NCI-H460 (cell line): ENCODE measurements at regions not wholly inside any gene's neighbourhood (a gene's known extent, or its start where the extent isn't known, plus 50 kb on each side); places are given as distances from the start of the nearest gene placed in this dataset.

Experiments used
- DNase-seq: peaks from one replicate; pipeline ENCODE4 v3.0.0-alpha.2; 2016; ENCODE audit warnings: low read depth; ENCODE audit errors: extremely low read depth

DNA sequence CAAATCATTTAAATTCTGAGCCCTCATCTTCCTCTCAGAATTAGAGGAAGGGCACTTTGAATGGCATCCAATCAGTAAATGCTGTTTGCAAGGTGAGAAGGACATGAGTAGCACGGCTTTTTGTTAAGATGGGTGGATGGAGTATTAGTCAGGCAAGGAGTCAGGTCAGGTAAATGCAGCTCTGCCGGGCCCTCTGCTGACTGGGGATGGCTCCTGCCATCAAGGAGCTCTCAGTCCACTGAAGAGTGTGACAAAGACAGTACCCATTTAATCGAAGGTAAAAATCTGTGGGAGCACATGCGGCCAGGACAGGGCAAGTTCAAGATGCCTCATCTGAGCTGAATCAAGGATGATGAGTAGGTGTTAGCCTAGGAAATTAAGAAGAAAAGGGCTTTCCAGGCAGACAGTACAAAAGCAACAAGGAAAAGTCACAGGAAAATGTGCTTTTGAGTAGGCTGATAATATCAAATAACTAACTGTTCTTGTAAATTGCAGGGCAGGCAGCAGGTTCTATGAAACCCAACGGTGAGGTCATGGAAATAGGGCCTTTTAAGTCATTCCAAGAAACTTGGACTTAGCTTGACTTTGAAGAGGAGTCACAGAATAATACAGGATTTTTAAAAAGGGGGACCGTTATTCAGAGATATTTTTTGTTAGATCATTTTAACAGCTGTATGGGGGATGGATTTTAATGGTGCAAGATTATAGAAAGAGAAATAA lies 670.5 kb upstream of the ARGLU1 start:
- DNase-seq: no peak

DNA sequence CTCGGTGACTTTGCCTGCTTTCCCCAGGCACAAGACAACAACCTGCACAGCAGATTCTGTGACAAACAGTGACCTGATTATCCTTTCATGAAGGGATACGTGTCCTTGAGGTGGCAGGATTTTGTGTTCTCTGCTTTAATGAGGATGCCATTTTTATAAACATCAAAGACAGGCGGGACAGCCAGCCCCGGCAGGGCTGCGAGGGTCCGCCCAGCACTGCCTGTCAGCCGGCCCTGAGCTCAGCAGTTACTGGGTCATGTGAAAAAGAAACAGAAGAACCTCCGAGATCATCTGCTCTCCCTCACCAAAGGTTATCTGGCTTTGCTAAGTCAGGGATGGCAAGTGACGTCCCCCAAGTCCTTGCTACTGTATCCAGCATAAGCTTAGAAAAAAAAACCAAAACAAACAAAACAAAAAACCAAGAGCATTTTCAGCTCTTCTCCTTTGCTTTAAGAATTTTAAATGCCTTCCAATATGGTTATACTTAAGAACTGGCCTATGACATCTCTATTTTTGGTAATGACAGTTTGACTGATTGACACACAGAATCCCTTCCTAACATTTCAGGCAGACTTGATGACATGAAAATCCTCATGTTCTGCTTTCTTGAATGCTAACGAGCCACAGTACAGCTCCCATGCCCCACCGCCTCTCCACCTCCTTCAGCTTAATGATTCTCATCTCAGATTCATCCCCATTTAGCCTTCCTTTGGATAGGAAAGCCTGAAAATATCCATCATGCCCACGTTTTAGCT lies 666.6 kb upstream of the ARGLU1 start:
- peak; percentile 47 for DNase-seq

DNA sequence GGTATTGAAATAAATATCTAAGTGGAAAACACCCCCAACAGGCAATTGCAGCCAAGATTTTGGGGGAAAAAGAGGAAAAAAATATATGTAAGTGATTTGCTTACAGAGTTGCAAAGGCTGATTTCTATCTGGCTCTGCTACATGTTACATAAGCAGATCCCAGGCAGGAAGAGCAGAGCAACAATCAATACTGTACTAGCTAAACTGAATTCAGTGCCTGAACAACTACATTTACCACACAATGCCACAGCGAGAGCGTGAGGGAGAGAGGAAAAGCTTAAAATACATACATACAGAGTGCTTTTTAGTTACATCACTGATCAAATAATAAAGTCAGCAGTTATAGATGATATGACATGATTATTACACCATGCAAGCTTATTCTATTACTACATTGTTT lies 665.6 kb upstream of the ARGLU1 start:
- no peak for DNase-seq

GRCh38 chr13:107231944-107232343 lies 664.0 kb upstream of the ARGLU1 start:
- DNase-seq: peak; percentile 90

GRCh38 chr13:107223867-107224266 lies 655.9 kb upstream of the ARGLU1 start:
- no peak for DNase-seq

DNA sequence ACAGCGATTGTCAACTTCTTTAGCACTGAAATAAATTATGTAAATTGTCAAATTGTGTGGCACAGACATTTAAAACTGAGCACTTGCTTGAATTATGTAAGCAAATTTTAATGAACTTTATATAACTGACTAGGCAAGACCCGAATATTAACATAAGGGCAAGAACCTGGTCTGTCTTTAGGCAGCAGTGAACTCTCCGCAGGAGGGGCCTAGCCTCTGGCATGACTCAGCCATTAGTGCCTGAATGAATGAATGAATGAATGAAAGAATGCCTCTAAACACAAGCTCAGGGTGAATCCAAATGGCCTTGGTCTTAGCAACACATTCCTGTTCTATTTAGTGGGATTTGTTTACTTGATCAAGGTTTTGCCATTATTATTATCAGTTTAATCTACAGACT lies 654.7 kb upstream of the ARGLU1 start:
- DNase-seq: no peak

- DNase-seq: no peak
These were observed 652.3 kb upstream of the ARGLU1 start for GRCh38 chr13:107220245-107220644.

DNA sequence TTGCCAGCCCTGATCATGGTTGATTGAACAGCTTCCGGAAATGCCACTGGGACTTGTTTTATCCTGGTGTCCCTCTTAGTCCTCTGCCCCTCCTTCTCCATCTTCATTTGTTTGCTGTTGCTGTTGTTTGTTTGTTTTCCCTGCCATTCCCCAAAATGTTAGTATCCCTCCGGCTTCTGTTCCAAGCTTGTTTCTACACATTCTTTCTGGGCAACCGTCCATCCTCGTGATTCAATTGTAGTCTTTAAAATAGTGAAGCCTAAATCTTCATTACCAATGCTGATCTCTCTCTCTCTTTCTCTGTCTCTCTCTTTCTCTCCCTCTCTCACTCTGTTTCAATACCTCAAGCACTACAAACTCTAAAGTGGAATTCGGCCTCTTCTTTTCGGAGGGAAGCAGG lies 649.3 kb upstream of the ARGLU1 start:
- no peak for DNase-seq

- no peak for DNase-seq
These were observed 648.3 kb upstream of the ARGLU1 start for GRCh38 chr13:107216046-107216755.

DNA sequence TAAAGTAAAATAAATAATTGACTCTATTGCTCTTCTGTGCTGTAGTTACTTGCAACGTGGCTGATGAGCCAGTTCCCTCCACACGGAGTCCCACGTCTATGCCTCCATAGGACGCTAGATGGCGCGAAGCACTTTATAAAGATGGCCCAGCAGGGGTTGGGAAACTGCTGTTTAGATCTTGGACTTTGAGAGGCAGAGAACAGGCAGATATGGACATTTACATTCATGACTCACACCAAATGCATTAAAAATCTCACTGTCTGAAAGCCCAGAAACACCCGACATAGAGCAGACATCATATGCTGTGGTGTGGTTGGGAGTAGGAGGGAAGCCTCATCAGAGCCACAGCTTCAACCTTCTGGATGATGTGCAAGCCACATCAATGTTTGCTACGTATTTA lies 643.1 kb upstream of the ARGLU1 start:
- peak; percentile 98 for DNase-seq

GRCh38 chr13:107210723-107211030 lies 642.7 kb upstream of the ARGLU1 start:
- DNase-seq: no peak

DNA sequence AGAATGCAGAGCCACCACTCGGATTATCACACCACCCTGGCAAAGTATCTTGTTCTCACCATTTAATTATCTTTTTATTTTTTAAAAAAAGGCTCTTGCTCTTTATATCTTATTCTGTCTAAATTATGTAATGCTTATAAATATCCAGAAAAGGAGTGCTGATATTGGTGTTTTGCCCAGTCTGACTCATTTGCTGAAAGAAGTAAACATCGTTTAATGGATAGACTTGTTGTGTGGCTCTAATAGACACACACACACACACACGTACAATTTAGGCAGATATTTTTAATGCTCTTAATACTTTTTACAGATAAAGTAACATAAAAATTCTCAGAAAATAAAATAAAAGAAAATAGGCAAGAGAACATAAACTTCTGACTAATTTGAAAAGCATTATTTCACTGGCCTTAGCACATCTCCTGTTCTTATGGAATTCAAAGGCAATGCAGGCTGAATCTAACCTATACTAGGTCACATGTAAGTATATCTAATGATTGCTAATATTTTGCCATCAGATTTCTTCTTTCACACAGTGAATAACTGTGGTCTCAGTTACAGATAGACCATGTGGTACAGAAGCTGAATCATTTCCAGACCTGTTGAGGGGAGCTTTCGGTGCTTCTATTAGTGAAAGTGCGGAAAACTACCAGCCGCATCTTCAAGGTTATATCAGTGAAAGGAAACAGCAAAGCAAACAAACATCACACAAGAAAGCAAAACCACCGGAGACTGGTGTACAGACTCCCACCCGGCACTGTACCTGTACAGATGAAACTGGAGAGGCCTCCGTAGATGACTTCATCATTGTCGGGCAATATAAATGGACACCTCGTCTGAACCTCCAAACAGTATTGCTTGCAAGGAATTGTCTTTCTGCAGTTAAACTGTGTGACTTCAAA lies 642.1 kb upstream of the ARGLU1 start:
- no peak for DNase-seq

DNA sequence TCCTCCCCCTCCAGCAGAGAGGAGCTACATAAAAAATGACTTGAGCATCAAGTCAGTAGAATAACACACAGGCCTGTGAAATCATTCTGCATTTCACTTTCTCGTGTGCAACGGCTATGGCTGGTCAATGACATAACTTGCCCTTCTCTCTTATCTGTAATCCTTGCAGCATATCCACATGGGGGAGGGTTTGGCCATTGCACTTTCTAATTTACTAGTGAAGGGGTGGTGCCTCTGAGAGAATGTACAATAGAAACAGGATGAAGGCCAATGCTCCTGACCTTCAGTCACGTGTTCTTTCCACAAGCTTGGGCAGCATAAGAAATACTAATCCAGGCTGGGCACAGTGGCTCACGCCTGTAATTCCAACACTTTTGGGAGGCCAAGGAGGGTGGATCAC lies 641.0 kb upstream of the ARGLU1 start:
- DNase-seq: no peak

DNA sequence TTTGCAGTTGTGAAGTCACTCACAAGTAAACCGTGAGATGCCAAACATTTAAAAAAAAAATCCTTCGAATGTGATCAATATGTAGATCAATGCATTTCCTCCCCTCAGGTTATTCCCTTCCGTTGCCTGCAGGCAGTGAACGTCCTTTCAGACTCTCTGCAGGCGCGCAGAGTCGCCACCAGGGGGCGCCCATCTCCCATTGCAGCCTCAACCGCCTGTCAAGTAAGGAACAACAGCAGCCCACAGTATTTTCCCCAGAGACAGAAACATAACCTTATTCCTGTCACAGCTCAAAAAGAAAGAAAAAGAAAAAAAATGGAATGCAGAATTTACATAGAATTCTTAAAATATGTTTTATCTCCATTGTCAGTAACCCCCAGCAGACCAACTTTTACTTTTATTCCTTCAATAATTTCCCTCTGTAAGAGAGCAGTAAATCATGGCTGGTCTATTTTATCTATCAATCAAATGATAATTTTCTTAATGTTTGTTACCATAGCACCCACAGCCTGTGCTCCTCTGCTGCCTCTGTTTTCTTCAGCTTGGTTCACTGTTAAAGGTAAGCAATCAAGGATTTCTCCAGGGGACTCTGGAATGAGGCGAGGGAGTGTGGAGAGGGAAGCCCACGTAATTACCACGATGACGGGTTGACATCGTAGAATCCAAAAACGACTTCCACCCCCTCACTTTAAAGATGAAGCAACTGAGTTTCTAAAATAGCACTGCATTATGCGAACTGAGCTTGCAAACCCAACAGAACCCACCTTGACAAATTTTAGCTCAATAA lies 637.6 kb upstream of the ARGLU1 start:
- peak; percentile 72 for DNase-seq

GRCh38 chr13:107203146-107203847 lies 635.4 kb upstream of the ARGLU1 start:
- DNase-seq: peak; percentile 30

DNA sequence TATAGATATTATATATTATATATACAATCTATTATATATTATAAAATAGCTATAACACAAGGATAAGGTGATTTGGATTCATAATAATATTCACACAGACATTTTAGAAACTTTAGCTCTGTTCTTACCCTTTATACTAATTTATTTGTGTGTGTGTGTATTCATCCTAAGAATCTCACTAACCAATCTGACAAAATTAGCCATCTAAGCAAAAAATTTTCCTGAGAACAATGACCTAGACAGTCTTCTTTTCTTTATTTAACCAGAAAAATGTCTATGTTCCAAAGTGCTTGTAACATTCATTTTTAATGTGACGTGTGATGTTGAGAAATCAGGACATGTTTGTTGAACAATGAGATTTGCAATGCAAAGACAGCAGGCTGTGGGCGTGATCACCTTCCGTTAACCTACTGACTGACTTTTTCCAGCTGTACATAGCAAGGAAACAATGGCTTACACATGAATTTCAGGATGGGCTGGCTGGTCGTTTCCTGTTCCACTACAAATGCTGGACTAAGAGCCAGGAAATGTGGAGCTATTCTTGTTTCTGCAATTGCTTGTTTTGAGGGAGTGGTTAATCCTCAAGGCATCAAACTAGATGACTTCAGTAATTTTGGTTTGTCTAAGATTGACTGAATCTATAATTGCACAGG lies 634.6 kb upstream of the ARGLU1 start:
- DNase-seq: no peak

DNA sequence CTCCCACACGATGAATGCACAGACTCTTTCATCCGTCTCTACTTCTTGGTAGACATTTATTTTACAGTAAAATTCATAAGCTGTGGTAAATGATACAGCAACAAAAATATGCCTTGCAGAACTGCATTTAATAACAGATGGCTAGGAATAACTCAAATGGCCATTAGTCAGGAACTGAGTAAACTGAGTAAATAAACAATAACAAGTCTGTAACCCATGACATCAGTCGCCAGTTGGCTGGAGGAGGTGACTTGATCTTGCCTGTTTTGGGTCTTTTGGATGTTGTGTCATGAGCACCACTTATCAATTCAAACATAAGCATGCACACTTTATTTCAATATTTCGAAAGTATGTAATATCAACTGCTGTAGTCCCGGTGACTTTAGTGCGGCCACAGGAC lies 632.6 kb upstream of the ARGLU1 start:
- no peak for DNase-seq

DNA sequence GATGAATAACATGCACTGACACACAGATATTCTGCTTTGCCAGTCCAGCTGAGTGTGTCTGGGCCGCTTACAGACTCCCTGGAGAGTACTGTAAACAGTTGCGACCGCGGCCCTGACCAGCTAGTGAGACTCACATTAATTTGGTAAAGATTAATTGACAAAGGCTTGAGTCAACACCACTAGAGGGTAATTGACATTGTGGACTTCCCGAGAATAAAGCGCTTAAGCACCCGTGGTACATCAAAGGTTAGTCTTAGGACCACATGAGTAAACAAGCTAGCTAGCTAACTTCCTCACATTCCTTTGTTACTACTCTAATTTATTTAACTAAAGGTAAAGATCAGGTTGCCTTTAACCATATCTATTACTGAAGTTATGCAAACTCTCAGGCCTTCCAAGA lies 624.4 kb upstream of the ARGLU1 start:
- no peak for DNase-seq

DNA sequence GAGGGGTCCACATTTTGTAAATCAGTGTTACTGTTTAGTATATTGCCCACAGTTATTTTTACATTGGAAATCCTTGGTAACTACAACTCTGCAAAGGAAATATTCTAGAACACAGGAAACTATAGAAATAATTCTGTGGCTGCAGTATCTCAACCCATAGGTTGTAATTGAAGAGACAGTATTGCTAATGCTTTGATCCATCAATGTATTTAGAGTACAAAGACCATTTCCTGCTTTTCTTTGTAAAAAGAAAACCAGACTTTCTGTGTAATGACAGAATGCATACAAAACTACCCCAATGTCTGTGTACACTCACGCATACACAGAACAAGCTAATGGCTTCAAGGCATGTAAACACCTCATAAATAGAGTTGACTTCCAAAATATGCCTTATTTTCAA lies 622.1 kb upstream of the ARGLU1 start:
- DNase-seq: no peak
